Spleen (tissue), 11 donors: ENCODE measurements at regions not wholly inside any gene's neighbourhood (a gene's known extent, or its start where the extent isn't known, plus 50 kb on each side); places are given as distances from the start of the nearest gene placed in this dataset.
"Not testable (repeated sequence)": the region's sequence is repeated elsewhere in the genome, so short reads cannot be mapped to it uniquely, and the experiment has no call there.

Experiments used
- DNase-seq: peaks from one replicate; pipeline ENCODE4 v3.0.0-alpha.2; 2020
- H3K27ac ChIP-seq, 8 donors: fragments of 200-600 bp; sonication (generic) in 7 of 8; 1 replicate in 4 of 8; 2 replicates in 4 of 8; pipeline versions ENCODE4 v1.5.0 to v1.8.0; 2016 to 2021; ENCODE audit warnings: inconsistent platforms in 4 of 8, mild to moderate bottlenecking in 4 of 8, moderate library complexity in 1 of 8
- H3K27me3 ChIP-seq, 7 donors: fragments of 200-600 bp; sonication (generic) in 6 of 7; replicated peaks in 1 of 7; 1 replicate in 4 of 7; 2 replicates in 3 of 7; pipeline versions ENCODE4 v1.5.0 to v1.8.0; 2016 to 2021; ENCODE audit warnings: inconsistent platforms in 3 of 7, mild to moderate bottlenecking in 1 of 7
- H3K36me3 ChIP-seq, 6 donors: fragments of 200-600 bp; sonication (generic) in 5 of 6; 1 replicate in 4 of 6; 2 replicates in 2 of 6; pipeline versions ENCODE4 v1.5.0 to v1.8.0; 2016 to 2021; ENCODE audit warnings: inconsistent platforms in 2 of 6
- H3K4me1 ChIP-seq, 6 donors: fragments of 200-600 bp; sonication (generic) in 5 of 6; 1 replicate in 3 of 6; 2 replicates in 3 of 6; pipeline versions ENCODE4 v1.5.0 to v1.8.0; 2016 to 2021; ENCODE audit warnings: inconsistent platforms in 3 of 6
- H3K4me3 ChIP-seq, 8 donors: fragments of 200-600 bp; sonication (generic) in 7 of 8; 1 replicate in 4 of 8; 2 replicates in 4 of 8; pipeline versions ENCODE4 v1.5.0 to v1.8.0; 2016 to 2021; ENCODE audit warnings: inconsistent platforms in 4 of 8, mild to moderate bottlenecking in 4 of 8, moderate library complexity in 2 of 8
- H3K9me3 ChIP-seq, 8 donors: fragments of 200-600 bp; sonication (generic) in 7 of 8; 1 replicate in 4 of 8; 2 replicates in 4 of 8; pipeline versions ENCODE4 v1.5.0 to v1.8.0; 2016 to 2021; ENCODE audit warnings: inconsistent platforms in 4 of 8
- POLR2A ChIP-seq, 3 donors: fragments of 450-650 bp; IDR thresholded peaks; one replicate each; pipeline ENCODE4 v1.5.1; 2017; ENCODE audit warnings: antibody characterized with exemption in 3 of 3, mild to moderate bottlenecking in 1 of 3
- POLR2AphosphoS5 ChIP-seq, 3 donors: sonication (generic); formaldehyde crosslinking; IDR thresholded peaks; one replicate each; pipeline ENCODE4 v1.5.1; 2017; ENCODE audit warnings: antibody characterized with exemption in 3 of 3
- WGBS, 5 donors: extraction: QIAGEN DNeasy Blood & Tissue Kit in 3 of 5; methylation state at CpG; one replicate each; pipeline versions ENCODE4 v1.1.5 to v1.1.7; 2013 to 2018; 5-methylcytosine and 5-hydroxymethylcytosine counted together
- intact Hi-C: fragments of 100-400 bp; cut with DNase I; formaldehyde crosslinking; loops from one replicate; pipeline ENCODE4 v1.15.0; 2023; ENCODE audit warnings: low total_unique reads
- TF ChIP-seq, protein P1 (sequence below), 11 experiments: fragments of 200-600 bp in 7 of 11; fragments of 450-650 bp in 4 of 11; sonication (generic) in 4 of 11; IDR thresholded peaks in 8 of 11; conservative IDR thresholded peaks in 3 of 11; 1 replicate in 7 of 11; 2 replicates in 4 of 11; pipeline versions ENCODE4 v1.4.0 to v1.8.0; 2016 to 2021; ENCODE audit warnings: antibody characterized with exemption in 11 of 11, inconsistent platforms in 4 of 11, mild to moderate bottlenecking in 1 of 11
- donor health status: healthy with polysubstance abuse.
- donor health status: DM: no; HTN: no; CAD: no; lungs with moderate emphysema.
- donor health status: DM: no; HTN: no; CAD: no.
- donor health status: Bipolar disorder and iron deficiency.
- donor health status: healthy.
- donor health status: DM: no; HTN: no; CAD: no.
- donor health status: DM: yes; HTN: yes; CAD: no.

DNA sequence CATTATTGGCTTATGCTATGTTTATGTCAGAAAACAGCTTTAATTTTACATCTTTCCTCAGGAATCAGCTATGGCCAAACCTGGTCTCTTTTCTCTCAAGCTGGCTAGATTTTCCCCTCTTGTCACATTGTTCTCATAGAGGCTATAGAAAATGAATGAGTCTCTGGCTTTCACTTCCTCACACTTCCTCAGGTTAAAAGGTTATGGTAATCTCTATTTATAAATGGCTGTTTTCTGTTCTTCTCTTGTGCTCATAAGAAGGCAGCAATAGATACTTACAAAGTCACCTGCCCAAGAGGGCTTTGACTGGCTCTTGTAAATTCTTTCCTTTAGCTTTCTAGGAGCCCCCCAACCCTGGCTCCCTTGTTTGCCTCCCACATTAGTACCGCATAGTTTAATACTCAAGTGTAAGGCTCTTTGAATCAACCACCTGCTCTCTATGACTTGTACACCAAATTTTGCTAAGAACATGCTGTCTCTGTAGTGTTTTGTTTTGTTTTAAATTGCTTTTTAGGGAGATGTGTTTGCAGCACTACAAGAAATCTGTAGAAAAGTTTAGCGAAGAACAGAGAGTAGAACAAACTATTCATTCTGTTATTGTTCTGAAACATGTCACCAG, 897.4 kb upstream of the CITED2 start:
- H3K4me1 ChIP-seq = peaks cover 5 to 18% (median 8%) of the 10 kb centered on the region in 6 donors
- no peak for TF ChIP-seq POLR2AphosphoS5 (IDR thresholded peaks at IDR 0.05)
- TF ChIP-seq POLR2A (IDR thresholded peaks at IDR 0.05) = no peak
- TF ChIP-seq, protein P1, sequence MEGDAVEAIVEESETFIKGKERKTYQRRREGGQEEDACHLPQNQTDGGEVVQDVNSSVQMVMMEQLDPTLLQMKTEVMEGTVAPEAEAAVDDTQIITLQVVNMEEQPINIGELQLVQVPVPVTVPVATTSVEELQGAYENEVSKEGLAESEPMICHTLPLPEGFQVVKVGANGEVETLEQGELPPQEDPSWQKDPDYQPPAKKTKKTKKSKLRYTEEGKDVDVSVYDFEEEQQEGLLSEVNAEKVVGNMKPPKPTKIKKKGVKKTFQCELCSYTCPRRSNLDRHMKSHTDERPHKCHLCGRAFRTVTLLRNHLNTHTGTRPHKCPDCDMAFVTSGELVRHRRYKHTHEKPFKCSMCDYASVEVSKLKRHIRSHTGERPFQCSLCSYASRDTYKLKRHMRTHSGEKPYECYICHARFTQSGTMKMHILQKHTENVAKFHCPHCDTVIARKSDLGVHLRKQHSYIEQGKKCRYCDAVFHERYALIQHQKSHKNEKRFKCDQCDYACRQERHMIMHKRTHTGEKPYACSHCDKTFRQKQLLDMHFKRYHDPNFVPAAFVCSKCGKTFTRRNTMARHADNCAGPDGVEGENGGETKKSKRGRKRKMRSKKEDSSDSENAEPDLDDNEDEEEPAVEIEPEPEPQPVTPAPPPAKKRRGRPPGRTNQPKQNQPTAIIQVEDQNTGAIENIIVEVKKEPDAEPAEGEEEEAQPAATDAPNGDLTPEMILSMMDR (IDR thresholded peaks at IDR 0.05 in 8 of 11, conservative IDR thresholded peaks at IDR 0.05 in 3 of 11) = no peak
- intact Hi-C loops = no loop called here
- H3K9me3 ChIP-seq = peaks cover 0 to 7% (median 0%) of the 10 kb centered on the region in 8 donors
- 78 to 90% (median 85%) methylated on average over 2 of the region's 2 CpGs for WGBS, 5 donors
- no peak overlapping the region for H3K4me3 ChIP-seq
- H3K27me3 ChIP-seq = no peaks in the 10 kb centered on the region
- H3K27ac ChIP-seq = peak overlapping the region in 1 of 8 donors; percentile 15
- no peak for DNase-seq
- no peaks in the 10 kb centered on the region for H3K36me3 ChIP-seq

DNA sequence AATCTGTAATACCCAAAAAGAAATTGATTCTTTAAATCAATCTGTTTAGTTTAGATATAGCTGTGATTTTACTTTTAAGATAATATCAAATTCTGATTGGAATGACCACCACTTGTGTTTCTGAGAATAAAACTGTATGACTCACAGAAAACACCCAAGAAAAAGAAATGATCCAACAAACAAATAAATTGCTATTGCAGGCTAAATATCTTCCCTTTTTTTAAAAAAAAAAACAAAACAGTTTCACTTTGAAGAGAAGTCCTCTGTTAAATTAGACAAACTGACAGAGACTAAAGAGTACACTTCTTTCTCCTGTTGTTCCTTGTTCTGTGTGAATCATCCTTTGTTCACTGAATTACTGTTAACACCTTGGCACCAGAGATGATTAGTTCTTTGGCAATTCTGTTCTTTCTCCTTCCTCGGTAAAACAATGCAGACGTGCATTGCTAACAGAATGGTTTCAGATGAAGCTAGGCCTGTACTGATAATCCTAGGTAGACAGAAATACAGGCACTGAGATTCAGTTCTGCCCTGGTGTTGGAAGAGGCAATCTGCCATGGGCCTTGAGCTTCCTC, 895.2 kb upstream of the CITED2 start:
- Histone ChIP-seq H3K4me3 (no peak overlapping the region), H3K27ac (peak overlapping the region in 4 of 8 donors; percentile 5 to 25 (median 16)), H3K4me1 (peaks cover 5 to 18% (median 8%) of the 10 kb centered on the region in 6 donors), H3K27me3 (no peaks in the 10 kb centered on the region), H3K9me3 (peaks cover 0 to 7% (median 0%) of the 10 kb centered on the region in 8 donors), H3K36me3 (no peaks in the 10 kb centered on the region)
- intact Hi-C loops = no loop called here
- TF ChIP-seq, protein P1 (IDR thresholded peaks at IDR 0.05 in 8 of 11, conservative IDR thresholded peaks at IDR 0.05 in 3 of 11) = no peak
- TF ChIP-seq POLR2AphosphoS5 (IDR thresholded peaks at IDR 0.05) (no peak), POLR2A (IDR thresholded peaks at IDR 0.05) (no peak)
- no peak for DNase-seq
- WGBS, 5 donors = 65 to 98% (median 80%) methylated on average over 2 of the region's 2 CpGs

DNA sequence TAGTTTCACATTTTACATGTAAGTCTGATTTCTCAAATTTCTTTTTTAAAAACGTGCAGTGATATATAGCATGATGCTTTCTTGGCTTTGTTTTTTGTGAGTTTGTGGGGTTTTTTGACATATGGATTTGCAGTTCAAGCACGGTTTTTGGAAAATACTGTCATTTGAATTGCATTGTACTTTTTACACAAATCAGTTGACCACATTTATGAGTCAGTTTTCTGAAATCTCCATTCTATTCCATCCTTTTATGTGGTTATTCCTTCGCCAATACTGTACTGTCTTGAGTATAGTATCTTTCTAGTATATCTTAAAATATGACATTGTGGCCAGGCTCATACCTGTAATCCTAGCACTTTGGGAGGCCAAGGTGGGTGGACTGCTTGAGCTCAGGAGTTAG, 890.0 kb upstream of the CITED2 start:
- H3K9me3 ChIP-seq = peaks cover 0 to 7% (median 0%) of the 10 kb centered on the region in 8 donors
- 72 to 88% (median 82%) methylated on average over 3 of the region's 3 CpGs for WGBS, 5 donors
- intact Hi-C loops = no loop called here

DNA sequence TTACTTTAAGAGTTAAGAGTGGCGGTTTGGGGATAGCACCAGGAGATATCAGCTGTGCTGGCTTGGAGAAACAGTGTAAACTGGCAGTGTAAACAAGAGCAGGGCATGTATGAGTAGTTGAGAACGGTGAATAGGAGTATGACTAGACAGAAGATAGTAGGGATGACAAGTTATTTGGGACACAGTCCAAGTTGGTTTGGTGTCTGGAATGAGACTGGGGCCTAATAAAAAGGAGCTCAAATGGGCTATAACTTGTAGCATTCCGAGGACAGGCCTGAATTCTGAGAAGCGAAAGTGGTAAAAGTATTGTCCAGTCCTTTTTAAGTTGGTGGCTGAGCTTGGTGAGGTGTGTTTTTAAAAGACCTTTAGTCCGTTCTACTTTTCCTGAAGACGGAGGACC, 883.9 kb upstream of the CITED2 start:
- intact Hi-C loops, H3K27ac ChIP-seq, H3K9me3 ChIP-seq, H3K27me3 ChIP-seq, DNase-seq, H3K4me3 ChIP-seq, H3K4me1 ChIP-seq, H3K36me3 ChIP-seq: not testable (repeated sequence)
- WGBS, 5 donors = 77 to 89% (median 88%) methylated on average over 4 to 6 of the region's 6 CpGs

More for the DNA sequence above, 890.0 kb upstream of the CITED2 start:
- Histone ChIP-seq H3K36me3 (no peaks in the 10 kb centered on the region), H3K4me3 (no peak overlapping the region), H3K4me1 (no peaks in the 10 kb centered on the region), H3K27me3 (no peaks in the 10 kb centered on the region), H3K27ac (no peak overlapping the region)
- TF ChIP-seq POLR2AphosphoS5 (IDR thresholded peaks at IDR 0.05) (no peak), POLR2A (IDR thresholded peaks at IDR 0.05) (no peak)
- TF ChIP-seq, protein P1 (IDR thresholded peaks at IDR 0.05 in 8 of 11, conservative IDR thresholded peaks at IDR 0.05 in 3 of 11) = no peak
- DNase-seq = no peak
